ENCODE measurements at regions not wholly inside any gene's neighbourhood (a gene's known extent, or its start where the extent isn't known, plus 50 kb on each side); places are given as distances from the start of the nearest gene placed in this dataset.

DNA sequence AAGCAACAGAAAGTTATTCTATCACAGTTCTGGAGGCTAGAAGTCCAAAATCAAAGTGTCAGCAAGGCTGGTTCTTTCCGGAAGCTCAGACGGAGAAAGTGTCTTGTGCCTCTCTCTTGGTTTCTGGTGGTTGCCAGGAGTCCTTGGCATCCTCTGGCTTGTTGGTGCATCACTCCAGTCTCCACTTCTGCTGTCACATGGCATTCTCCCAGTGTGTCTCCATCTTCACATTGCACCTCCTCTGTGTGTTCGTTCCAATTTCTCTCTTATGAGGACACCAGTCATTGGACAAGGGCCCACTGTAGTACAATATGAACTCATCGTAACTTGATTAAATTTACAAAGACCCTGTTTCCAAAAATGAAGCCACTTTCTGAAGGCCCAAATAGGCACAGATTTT is 175.4 kb upstream of the ATP5MC3 start:
- Histone ChIP-seq H3K9ac (ENCODE audit: low read depth in 1 of 2, low read length in 2 of 2) (no peak overlapping the region), H3K4me3 (ENCODE audit: low read depth in 1 of 3, low read length in 3 of 3) (no peak overlapping the region), H3K27ac (ENCODE audit: low read depth in 1 of 2, low read length in 2 of 2) (no peak overlapping the region), H3K9me3 (ENCODE audit: control insufficient read depth in 4 of 4, low read length in 3 of 4) (no peaks in the 10 kb centered on the region), H3K27me3 (ENCODE audit: control insufficient read depth in 4 of 4, insufficient read depth in 4 of 4, low read length in 3 of 4) (no peaks in the 10 kb centered on the region), H3K36me3 (ENCODE audit: control insufficient read depth in 4 of 4, insufficient read depth in 3 of 4, low read depth in 1 of 4, low read length in 3 of 4) (no peaks in the 10 kb centered on the region), H3K4me1 (ENCODE audit: control insufficient read depth in 4 of 4, insufficient read depth in 4 of 4, low read length in 3 of 4) (no peaks in the 10 kb centered on the region)
- TF ChIP-seq TAF1 (conservative IDR thresholded peaks at IDR 0.05) (no peak), CTCF (IDR thresholded peaks at IDR 0.05; ENCODE audit: low read depth, low read length, missing input control) (no peak), REST (IDR thresholded peaks at IDR 0.05) (no peak), ATF3 (IDR thresholded peaks at IDR 0.05) (no peak), SP1 (IDR thresholded peaks at IDR 0.05) (no peak), RXRA (IDR thresholded peaks at IDR 0.05) (no peak), FOXA1 (IDR thresholded peaks at IDR 0.05) (no peak), FOXA2 (IDR thresholded peaks at IDR 0.05) (no peak), HNF4A (conservative IDR thresholded peaks at IDR 0.05) (no peak), NR2F2 (IDR thresholded peaks at IDR 0.05) (no peak), RAD21 (IDR thresholded peaks at IDR 0.05) (no peak)
- TF ChIP-seq, protein P1, sequence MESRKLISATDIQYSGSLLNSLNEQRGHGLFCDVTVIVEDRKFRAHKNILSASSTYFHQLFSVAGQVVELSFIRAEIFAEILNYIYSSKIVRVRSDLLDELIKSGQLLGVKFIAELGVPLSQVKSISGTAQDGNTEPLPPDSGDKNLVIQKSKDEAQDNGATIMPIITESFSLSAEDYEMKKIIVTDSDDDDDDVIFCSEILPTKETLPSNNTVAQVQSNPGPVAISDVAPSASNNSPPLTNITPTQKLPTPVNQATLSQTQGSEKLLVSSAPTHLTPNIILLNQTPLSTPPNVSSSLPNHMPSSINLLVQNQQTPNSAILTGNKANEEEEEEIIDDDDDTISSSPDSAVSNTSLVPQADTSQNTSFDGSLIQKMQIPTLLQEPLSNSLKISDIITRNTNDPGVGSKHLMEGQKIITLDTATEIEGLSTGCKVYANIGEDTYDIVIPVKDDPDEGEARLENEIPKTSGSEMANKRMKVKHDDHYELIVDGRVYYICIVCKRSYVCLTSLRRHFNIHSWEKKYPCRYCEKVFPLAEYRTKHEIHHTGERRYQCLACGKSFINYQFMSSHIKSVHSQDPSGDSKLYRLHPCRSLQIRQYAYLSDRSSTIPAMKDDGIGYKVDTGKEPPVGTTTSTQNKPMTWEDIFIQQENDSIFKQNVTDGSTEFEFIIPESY (IDR thresholded peaks at IDR 0.05) = no peak
- no peak for DNase-seq (ENCODE audit: low spot score)
- WGBS = 90% methylated on average over 4 of the region's 4 CpGs

DNA sequence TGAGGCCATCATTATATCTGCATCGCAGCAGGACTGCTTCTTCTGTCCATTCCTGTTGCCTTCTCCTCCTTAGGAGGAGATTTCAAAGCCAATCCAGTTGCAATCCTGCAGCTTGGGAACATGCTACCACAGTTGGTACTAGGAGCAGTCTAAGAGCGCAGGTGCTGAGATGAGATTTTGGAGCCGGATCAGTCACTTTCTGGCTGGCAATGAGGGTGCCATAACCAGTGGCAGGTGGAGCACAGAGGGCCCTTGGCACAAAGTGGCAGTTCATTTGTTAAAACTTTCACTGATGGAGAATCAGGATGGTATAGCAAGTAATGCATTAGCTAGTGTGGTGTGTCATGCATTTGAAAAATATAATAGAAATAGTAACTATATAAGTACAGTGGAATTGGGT is 173.7 kb upstream of the ATP5MC3 start:
- 92% methylated on average over 3 of the region's 3 CpGs for WGBS
- Histone ChIP-seq H3K9me3 (ENCODE audit: control insufficient read depth in 4 of 4, low read length in 3 of 4) (no peaks in the 10 kb centered on the region), H3K4me3 (ENCODE audit: low read depth in 1 of 3, low read length in 3 of 3) (no peak overlapping the region)
- no peak for TF ChIP-seq ATF3 (IDR thresholded peaks at IDR 0.05)
- no peak for TF ChIP-seq JUND (IDR thresholded peaks at IDR 0.05)
- TF ChIP-seq REST (IDR thresholded peaks at IDR 0.05) = no peak
- no peak for TF ChIP-seq FOXA2 (IDR thresholded peaks at IDR 0.05)
- no peak for TF ChIP-seq NR2F2 (IDR thresholded peaks at IDR 0.05)
- no peak for TF ChIP-seq HNF4G (IDR thresholded peaks at IDR 0.05)
- no peak for TF ChIP-seq SP1 (IDR thresholded peaks at IDR 0.05)
- TF ChIP-seq GABPA (IDR thresholded peaks at IDR 0.05 in 1 of 2, conservative IDR thresholded peaks at IDR 0.05 in 1 of 2) = no peak
- TF ChIP-seq EGR1 (IDR thresholded peaks at IDR 0.05; ENCODE audit: low read depth in 2 of 2) = no peak
- TF ChIP-seq, protein P2, sequence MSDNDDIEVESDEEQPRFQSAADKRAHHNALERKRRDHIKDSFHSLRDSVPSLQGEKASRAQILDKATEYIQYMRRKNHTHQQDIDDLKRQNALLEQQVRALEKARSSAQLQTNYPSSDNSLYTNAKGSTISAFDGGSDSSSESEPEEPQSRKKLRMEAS (IDR thresholded peaks at IDR 0.05) = no peak
- TF ChIP-seq RXRA (IDR thresholded peaks at IDR 0.05) = no peak
- no peak for TF ChIP-seq HNF4A (conservative IDR thresholded peaks at IDR 0.05)
- TF ChIP-seq RAD21 (IDR thresholded peaks at IDR 0.05) = no peak
- TF ChIP-seq CTCF (IDR thresholded peaks at IDR 0.05; ENCODE audit: low read depth, low read length, missing input control) = no peak

More for the DNA sequence above, 173.7 kb upstream of the ATP5MC3 start:
- no peaks in the 10 kb centered on the region for H3K4me1 ChIP-seq (ENCODE audit: control insufficient read depth in 4 of 4, insufficient read depth in 4 of 4, low read length in 3 of 4)
- no peak overlapping the region for H3K27ac ChIP-seq (ENCODE audit: low read depth in 1 of 2, low read length in 2 of 2)
- H3K9ac ChIP-seq (ENCODE audit: low read depth in 1 of 2, low read length in 2 of 2) = no peak overlapping the region
- no peaks in the 10 kb centered on the region for H3K36me3 ChIP-seq (ENCODE audit: control insufficient read depth in 4 of 4, insufficient read depth in 3 of 4, low read depth in 1 of 4, low read length in 3 of 4)
- no peak for DNase-seq (ENCODE audit: low spot score)
- no peaks in the 10 kb centered on the region for H3K27me3 ChIP-seq (ENCODE audit: control insufficient read depth in 4 of 4, insufficient read depth in 4 of 4, low read length in 3 of 4)
